IPS-11a (cell line): ENCODE measurements at regions not wholly inside any gene's neighbourhood (a gene's known extent, or its start where the extent isn't known, plus 50 kb on each side); places are given as distances from the start of the nearest gene placed in this dataset.
"Not testable (repeated sequence)": the region's sequence is repeated elsewhere in the genome, so short reads cannot be mapped to it uniquely, and the experiment has no call there.

Experiments used
- H3K4me3 ChIP-seq: one replicate; pipeline ENCODE4 v1.5.1; 2013; ENCODE audit warnings: low read depth, low read length, control low read depth

DNA sequence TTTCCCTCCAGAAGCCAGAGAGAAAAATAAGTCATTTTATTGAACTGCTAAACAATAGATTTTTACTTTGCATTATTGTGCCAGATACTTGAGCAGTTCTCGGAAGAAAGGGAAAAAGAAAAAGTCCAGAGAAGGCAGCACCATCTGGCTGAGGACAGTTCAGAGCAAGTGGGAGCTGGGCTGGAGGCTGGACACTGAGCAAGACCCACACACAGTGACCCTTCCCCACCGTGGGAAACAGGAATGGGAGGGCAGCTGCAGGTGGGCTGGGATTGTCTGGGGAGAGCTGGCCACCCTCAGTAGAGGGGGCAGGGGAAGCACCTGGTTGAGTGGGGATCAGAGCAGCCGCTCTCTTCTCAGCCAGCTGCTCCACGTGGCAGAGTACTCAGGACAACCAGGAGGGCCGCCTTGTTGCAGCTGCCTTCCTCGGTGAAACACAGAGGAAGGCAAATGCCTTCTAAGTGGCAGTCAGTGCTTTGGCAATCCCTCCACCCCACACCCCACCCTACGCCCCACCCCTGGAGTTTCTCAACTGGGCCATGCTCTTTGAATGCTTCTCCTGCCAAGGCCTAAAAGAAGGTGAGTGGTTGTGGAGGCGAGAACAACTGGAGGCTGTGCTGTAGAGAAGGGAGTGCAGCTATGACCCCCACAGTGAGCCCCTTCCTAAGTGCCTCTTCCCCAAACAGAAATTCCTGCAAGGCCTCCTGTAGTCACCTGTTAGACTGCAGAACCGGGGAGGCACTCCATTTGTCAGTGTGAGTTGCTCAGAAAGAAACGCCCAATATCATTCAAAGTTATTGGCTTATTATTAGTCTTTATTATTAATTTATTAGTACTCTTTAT is 179.3 kb downstream of the ZIC5 start:
- no peak overlapping the region for H3K4me3 ChIP-seq

DNA sequence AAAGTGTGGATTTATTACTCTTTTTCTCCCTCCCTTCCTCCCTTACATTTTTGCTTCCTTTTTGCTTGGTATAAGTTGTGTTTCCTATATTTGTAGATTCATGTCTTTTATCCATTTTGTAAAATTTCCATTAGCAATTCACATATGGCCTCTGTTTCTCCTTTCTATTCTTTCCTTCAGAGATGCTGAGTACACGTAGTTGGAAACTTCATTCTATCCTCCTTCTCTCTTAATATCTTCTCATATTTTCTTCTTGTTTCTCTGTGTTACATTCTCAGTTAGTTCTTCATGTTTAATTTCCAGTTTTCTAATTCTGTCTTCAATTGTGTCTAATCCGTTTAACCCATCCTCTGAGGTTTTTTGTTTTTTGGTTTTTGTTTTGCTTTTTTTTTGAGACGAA is 188.9 kb downstream of the ZIC5 start:
- no peak overlapping the region for H3K4me3 ChIP-seq

GRCh38 chr13:99778500-99778899 is 193.1 kb downstream of the ZIC5 start:
- H3K4me3 ChIP-seq, result no peak overlapping the region

DNA sequence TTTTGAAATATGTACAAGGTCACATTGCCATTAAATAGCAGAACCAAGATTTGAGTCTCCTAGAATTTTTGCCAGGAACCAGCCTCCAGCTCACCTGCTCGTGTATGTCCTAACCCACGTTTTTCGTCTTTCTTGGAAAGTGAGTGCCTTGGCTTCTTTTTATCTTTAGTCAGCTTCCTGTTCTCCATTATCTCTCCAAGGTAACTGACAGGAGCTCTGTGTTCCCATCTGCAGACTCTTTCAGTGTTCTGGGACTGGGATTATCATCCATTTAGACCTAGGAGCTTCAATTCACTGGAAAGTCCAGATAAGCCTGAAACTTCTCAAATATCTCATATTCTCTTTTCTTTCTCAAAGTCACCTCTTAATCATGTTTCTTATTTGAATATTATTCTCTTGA is 193.7 kb downstream of the ZIC5 start:
- H3K4me3 ChIP-seq, result no peak overlapping the region

DNA sequence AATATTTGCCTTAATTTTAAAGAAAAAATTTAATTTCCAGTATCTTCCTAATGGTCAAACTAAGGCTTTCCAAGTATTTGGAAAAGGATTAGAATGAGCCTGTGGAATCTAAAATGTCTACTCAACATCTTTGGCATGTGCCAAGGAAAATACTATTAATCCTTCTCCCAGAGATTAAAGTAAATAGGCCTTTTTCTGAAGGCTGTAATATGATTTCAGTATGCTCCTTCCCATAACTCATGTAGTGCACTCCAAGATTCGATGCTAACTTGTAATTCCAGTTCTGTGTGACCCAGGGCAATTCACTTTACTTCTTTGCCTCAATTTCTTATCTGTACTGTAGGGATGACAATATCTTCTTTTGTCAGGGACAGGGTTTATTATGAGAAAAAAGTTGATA is 196.9 kb downstream of the ZIC5 start:
- H3K4me3 ChIP-seq, result no peak overlapping the region

- H3K4me3 ChIP-seq, result no peak overlapping the region
Measured at GRCh38 chr13:99768986-99769385, 202.6 kb downstream of the ZIC5 start.

DNA sequence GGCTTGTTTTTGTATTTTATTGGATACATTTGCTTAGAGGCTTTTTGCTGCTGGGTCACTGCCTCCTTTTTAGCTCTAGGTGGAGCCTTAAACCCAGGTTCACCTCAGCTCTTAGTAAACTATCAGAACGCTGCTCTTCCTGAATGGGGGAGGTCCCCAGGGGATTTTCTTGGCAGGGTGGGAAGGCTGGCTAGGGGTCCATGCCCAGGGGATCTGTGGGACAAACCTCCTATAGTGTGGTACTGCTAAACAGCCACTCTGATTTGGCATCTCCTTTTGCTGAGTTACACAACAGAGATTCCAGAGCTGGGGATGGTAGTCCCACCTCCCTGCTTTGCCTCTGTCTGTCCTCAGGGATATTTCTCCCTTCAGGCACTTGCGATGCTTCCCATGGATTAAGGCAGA is 204.9 kb downstream of the ZIC5 start:
- H3K4me3 ChIP-seq, result no peak overlapping the region

DNA sequence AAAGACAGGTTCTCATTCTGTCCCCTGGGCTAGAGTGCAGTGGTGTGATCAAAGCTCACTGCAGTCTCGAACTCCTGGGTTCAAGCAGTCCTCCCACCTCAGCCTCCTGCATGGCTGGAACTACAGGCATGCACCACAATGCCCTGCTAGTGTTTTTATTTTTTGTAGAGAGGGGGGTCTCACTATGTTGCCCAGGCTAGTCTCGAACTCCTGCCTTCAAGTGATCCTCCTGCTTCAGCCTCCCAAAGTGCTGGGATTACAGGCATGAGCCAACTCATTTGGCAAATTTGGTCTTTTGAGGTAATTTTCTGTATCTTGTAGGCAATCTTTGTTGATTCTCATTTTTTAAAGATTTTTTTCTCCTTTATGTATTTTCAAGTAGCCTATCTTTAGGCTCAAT is 205.7 kb downstream of the ZIC5 start:
- no peak overlapping the region for H3K4me3 ChIP-seq

GRCh38 chr13:99760456-99760855 is 211.1 kb downstream of the ZIC5 start:
- no peak overlapping the region for H3K4me3 ChIP-seq

DNA sequence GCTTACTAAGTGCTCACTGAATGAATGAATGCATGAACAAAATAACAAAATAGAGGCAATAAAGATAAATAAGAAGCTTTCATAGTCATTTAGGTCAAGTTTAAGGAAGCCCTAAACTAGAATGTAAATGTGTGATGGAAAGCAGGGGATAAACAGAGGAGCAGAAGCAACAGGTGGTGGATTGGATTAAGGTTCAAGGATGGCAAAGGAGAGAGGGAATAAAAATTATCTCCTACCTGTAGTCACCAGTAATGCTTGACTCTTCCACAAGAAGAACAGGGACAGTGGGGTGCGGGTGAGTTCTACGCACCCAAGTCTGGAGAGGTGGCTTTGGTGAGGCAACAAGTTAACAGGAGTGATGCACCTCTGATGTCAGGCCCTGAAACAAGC is 212.4 kb downstream of the ZIC5 start:
- H3K4me3 ChIP-seq, result no peak overlapping the region

DNA sequence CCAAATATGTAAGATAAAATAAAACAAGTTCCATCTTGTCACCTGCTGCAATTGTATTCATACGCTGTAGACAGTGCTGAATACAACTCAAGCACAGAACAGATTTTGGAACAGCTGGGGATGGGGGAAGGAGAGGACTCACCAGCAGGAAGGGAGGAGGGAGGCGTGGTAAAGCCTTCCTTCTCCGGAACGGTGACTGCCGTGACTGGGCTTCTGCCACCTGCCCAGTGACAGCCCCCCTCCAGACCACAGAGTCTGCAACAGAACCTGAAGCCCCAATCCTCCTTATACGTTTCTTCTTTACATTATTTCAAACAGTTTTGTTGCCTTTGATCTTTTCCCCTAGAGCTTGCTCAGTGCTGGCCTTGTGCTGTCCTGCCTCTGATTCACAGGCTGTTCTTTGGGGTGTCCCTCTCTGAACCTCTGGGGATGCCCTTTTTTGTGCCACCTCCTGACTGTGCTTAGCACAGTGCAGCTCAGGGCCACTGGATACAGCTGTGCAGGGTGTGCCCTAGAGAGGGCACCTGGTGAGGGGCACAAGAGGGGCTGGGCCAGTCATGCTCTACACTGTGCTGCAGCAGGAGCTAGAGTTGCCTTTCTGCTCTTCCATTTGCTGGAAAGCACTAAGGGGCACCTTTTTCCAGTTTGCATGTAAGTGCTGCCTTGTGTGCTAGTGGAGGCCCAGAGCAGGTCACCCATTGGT is 213.0 kb downstream of the ZIC5 start:
- no peak overlapping the region for H3K4me3 ChIP-seq

DNA sequence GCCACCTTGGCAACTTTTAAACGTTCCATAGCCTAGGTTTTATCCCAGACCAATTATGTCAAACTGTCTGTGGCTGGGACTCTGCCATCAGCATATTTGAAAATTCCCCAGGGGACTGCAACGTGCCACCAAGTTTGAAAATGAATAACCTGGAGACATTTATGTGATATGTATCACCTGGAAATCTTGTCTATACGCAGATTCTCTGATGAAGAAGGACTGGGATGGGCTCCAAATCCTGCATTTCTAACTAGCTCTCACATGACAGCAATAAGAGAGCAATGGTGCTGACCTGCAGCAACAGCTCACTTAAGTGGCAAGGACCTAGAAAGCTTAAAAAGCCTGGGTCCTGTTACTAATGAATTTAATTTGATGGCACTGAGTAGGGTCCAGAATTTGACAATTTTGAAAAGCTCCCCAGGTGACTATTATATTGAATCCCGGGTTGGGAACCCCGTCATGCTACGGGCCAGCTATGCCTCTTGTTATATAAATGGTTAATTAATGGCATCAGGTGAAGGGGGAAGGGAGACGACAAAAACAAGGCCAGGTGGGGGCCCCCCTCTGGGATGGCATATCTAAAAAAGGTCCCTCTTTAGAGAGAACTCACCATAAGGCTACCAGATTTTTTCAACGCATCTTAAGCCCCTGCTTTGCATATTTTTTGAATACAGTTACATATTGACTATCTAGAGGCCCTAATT is 213.7 kb downstream of the ZIC5 start:
- H3K4me3 ChIP-seq, result no peak overlapping the region

DNA sequence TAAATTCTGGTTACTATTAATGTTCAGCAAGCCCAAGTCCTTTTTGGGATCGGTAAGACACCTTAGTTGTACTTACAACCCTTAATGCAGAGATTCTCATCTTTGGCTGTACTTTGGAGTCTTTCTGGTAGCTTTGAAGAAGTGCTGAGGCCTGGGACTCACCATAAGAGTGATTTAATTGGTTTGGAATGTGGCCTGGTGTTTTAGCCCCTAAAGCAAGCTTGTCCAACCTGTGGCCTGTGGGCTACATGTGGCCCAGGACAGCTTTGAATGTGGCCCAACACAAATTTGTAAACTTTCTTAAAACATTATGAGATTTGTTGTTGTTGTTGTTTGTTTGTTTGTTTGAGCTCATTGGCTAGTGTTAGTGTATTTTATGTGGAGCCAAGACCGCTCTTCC is 215.3 kb downstream of the ZIC5 start:
- no peak overlapping the region for H3K4me3 ChIP-seq

DNA sequence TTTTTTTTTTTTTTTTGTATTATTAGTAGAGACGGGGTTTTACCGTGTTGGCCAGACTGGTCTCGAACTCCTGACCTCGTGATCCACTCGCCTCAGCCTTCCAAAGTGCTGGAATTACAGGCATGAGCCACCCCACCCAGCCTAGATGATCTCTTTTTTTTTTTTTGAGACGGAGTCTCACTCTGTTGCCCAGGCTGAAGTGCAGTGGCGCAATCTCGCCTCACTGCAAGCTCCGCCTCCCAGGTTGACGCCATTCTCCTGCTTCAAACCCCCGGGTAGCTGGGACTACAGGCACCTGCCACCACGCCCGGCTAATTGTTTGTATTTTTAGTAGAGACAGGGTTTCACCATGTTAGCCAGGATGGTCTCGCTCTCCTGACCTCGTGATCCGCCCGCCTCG is 216.8 kb downstream of the ZIC5 start:
- H3K4me3 ChIP-seq, result not testable (repeated sequence)

GRCh38 chr13:99752373-99752772 is 219.2 kb downstream of the ZIC5 start:
- H3K4me3 ChIP-seq, result no peak overlapping the region

DNA sequence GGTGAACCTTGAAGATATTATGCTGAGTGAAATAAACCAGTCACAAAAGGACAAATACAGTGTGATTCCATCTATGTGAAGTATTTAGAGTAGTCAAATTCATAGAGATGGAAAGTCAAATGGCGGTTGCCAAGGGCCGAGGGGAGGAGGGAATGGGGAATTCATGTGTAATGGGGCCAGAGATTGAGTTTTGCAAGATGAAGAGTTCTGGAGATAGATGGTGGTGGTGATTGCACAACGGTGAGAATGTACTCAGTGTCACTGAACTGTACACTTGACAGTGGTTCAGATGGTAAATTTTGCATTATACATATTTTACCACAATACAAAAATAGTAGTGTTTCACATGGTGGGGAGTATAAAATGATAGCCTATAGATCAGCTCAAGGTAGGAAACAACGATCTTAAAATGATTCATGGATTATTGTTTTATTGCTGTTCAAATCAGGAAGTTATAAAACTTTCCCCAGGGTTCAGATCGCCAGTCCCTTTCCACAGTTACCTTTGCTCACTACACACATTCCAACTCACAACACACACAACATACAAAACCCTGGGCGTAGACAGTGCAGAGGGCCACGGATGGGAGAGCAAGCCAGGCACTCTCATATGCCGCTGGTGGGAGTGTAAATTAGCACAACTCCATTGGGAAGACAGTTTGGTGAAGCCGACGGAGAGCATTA is 219.9 kb downstream of the ZIC5 start:
- H3K4me3 ChIP-seq, result no peak overlapping the region

- no peak overlapping the region for H3K4me3 ChIP-seq
Measured at GRCh38 chr13:99750951-99751350, 220.6 kb downstream of the ZIC5 start.

- H3K4me3 ChIP-seq, result no peak overlapping the region
Measured at GRCh38 chr13:99749271-99750019, 222.1 kb downstream of the ZIC5 start.

- H3K4me3 ChIP-seq, result no peak overlapping the region
Measured at GRCh38 chr13:99747403-99747710, 224.2 kb downstream of the ZIC5 start.

DNA sequence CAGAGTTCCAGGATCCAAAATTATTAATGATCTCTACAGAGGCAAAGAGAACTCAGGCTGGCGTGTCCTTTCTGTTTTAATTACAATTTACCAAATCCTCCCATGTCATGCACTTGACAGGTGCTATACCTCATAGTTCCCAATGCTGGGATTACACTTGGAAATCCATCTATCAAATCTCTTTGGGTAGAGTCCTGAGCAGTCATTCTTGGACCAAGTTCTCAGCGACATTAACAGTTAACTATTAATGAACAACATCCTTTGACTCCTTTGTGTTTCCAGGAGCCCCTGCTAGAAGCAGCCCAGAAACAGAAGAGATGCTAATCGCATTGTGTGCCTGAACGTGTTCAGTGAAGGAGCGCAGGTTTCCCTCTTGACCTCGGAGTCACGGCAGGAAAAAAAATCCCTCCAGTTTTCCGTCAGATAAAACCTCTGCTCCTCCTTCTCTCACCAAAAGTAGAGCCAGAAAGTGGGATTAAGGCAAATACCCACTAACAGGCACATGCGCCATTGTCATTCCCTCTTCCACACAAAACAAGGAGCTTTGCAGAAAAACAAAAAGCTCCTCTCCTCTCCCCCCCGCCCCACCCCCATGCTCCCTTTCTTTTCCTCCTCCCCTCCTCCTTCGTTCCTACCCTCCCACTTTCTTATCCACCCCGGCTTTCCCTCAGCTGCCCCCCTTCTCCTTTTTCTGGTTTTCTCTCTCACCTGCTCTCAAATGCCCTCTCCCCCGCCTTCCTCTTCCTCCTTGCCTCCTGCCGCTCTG is 224.7 kb downstream of the ZIC5 start:
- no peak overlapping the region for H3K4me3 ChIP-seq
